SIG-M5 (cell line): ENCODE measurements at regions not wholly inside any gene's neighbourhood (a gene's known extent, or its start where the extent isn't known, plus 50 kb on each side); places are given as distances from the start of the nearest gene placed in this dataset.

Experiments used
- DNase-seq: peaks from one replicate; lab custom pipeline; 2025; lab: John Stamatoyannopoulos, UW

DNA sequence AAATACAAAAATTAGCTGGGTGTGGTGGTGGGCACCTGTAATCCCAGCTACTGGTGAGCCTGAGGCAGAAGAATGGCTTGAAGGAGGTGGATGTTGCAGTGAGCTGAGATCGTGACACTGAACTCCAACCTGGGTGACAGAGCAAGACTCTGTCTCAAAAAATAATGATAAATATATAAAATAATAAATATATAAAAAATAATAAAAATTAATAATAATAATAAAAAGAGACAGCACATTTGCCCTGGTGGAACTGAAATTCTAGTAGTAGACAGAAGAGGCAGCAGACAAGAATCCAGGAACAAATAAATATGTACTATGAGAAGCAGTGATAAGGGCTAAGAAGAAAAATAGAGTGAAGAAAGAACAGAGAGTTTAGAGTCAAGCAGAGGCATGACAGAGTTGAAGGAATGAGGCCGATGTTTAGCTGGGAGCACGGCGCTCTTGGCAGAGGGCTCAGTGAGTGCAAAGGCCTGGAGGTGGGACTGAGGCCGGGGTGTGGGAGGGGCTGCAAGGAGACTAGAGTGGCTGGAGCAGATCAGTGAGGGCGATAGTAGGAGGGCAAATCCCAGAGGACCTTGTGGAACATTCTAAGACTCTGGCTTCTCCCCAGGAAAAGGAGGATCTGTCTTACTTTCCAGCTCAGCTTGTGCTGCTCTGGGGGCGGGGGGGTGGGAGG lies 410.3 kb downstream of the MN1 start:
- no peak for DNase-seq

DNA sequence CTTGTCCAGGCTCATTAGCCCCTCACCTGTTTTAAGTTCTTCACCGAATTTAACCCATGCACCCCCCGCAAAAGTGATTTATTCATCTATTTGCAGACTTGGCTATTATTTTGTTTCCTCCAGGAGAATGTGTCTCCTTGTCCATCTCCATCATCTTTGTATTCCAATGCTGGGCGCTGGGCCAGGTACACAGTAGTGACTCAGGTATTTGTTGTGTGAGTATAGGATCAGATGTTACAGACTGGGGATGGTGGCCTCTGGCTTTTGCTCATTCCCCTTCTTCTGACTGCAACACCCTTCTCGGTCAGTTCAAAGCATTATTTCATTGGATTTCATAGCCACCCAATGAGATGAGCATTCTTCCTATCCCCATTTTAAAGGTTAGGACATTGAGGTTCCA lies 408.2 kb downstream of the MN1 start:
- no peak for DNase-seq

DNA sequence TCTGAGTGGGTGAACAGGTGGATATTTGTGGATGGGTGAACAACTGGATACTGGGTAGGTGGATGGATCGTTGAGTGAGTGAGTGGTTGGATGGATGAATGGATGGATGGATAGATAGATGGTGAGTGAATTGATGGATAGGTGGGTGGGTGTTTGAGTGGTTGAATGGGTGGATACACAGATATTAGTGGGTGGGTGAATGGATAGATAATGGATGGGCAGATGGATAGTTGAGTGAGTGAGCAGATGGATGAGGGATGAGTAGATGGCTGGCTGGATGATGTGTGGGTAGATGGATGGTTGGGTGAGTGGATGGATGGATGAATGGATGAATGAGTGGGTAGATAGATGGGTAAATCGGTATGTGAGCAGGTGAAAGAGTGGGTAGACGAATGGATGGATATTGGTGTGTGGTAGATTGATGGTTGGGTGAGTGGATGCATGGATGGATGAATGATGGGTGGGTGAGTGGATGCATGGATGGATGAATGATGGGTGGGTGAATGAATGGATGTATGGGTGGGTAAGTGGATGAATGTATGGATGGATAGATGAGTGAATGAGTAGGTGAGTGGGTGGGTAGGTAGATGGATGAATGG lies 406.7 kb downstream of the MN1 start:
- DNase-seq, result no peak

DNA sequence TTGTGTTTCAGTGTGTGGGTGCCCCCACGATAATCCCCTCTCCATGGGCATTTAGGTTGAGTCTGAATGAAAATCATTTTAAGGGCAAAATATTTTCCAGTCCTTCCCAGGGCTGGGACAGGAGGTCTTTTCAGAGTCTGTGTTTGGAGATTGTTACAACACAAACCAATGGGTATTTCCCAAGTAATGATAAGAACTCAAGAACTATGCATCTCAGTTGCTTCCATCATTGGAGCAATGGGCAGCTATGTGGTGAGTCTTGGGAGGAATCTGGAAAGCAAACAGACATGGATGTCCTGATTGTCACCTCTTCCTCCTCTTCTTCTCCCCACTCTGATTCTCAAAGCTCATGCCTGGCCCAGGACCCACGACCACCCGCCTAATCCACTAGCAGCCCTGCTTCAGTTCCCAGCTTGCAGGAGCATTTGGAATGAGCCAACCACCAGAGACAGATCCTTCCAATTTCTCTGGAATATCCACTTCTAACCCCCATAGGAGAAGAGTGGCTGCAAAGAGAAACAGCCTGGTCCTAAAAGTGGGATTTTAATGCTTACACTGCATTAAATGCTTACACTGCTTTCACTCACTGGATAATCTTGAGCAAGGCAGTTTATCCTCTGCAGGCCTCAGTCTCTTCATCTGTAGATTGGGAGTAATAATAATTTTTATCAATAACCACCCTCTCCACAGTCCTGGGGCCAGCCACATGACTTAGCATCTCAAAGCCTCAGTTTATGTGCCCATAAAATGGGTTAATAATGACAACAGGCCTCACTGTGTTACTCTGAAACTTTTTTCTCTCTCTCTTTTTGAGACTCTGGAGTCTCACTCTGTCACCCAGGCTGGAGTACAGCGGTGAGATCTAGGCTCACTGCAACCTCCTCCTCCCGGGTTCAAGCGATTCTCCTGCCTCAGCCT lies 404.3 kb downstream of the MN1 start:
- no peak for DNase-seq

DNA sequence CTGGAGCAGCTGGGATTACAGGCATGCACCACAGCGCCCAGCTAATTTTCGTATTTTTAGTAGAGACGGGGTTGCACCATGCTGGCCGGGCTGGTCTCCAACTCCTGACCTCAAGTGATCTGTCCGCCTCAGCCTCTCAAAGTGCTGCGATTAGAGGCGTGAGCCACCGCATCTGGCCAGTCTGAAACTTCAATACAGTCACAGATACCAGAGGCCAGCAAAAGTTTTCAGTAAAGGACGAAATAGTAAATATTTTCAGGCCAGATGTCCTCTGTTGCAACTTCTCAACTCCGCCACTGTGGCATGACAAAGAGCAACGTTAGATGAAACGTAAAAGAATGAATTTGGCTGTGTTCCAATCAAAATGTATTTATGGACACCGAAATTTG lies 403.6 kb downstream of the MN1 start:
- no peak for DNase-seq

DNA sequence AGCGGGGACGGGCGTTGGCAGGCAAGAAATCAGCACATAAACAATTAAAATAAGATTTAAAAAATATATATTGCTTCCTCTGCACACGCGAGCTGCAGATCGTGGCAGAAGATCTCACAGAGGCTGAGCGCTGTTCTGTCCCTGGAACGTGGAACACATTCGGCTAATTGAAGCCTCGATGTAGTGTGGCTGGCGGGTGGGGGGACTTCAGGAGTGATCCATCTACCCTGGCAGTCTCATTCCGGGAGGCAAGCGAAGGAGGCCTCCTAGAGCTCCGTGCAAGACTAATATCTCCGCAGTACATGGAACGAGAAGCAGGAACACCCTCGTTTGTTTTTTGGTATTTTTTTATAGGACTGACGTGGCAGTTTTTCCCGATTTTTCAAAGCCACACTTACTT lies 402.4 kb downstream of the MN1 start:
- DNase-seq, result no peak

DNA sequence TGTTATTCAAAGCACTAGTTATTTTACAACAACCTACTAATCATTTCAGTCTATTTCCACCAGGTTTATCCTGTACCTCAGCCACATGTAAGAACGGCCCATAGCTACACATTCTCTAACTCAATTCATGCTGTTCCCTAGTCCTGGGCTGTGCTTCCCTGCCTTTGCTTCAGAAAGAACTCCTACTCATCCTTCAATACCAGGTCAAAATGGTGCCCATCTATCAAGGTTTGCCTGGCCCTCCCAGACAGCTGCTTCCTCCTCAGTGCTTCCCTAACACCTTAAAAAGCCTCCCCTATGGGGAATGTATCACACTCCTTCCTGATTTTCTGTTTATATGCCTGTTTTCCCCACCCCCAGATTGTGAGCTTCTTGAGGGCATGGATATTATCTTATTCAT lies 400.7 kb downstream of the MN1 start:
- DNase-seq, result no peak

DNA sequence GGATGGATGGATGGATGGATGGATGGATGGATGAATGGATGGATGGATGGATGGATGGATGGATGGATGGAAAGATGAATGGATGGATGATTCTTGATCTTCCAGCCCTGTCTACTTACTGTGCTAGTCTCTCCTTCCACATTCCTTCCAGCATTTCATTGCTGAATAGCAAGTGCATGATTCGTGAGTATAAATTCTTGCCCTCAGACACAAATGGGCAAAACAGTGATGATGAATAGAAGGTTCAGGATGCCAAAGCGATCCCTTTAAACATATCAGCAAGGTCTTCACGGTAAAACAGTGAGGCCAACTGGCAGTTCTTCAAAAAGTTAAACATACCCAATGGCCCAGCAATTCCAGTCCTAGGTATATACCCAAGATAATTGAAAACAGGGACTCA lies 400.2 kb downstream of the MN1 start:
- no peak for DNase-seq

DNA sequence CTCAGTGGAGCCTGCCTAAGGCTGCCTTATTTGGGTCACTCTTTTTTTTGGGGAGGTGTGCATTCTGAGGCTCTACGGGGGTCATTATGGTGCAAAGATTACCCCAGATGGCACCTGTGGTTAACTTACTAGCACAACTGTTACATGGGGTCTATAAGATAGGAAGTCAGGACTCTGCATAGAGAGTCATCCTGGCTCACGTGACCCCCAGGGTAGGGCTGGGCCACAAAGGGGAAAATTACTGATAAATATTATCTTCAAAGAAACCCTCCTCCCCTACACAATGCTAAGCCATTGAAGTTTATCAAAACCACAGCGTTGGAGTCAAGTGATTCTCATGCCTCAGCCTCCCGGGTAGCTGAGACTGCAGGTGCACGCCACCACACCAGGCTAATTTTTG lies 397.1 kb downstream of the MN1 start:
- no peak for DNase-seq

DNA sequence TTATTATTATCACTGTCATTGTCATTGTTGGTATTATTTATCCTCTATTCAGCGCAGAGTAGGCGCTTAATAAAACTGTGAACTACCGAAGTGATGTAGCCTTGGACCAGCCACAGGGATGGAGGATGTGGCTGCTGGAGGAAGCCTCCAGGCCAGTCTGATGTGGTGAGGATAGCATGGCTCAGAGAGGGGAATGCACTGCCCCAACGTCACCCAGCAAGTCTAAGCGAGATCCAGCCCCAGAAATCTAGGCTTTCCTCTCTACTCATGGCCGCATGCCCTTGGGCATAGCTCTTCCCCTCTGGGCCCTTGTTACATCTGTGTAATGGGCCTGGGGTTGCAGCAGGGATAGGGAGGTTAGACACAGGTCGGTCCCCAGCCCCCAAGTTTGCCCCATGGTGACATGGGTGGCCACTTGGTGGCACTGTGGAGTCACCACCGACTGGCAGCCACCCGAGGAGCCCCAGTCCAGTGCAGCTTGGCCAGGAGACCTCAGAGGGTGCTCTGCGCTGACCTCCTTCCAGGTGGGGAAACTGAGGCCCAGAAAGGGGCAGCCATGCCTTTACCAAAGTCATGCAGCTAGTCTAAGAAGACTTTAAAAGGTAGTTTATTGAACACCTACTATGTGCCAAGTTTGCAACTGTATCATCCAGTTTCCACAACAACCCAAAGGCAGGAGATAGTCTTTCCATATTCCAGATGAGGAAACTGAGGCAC lies 395.7 kb downstream of the MN1 start:
- DNase-seq, result no peak

DNA sequence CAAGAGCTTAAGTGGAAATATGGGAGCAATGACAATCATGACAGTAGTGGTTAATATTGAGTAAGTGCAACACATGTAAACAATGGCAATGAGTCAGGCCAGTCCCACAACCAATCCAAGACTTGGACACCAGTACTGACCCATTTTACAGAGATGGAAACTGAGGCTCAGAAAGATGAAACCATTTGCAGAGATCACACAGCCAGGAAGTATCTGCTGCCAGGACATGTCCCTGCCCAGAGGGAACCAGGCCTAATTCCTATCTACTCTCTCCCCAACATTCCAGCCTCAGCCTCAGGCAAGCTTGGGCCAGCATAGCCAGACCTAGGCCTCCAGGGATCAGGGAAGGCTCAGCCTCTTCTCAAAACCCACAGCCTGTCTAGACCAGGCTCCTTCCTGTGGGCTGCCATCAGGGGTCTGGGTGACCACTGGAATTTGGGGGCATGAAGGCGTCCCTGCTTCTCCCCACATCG lies 395.1 kb downstream of the MN1 start:
- DNase-seq, result no peak

DNA sequence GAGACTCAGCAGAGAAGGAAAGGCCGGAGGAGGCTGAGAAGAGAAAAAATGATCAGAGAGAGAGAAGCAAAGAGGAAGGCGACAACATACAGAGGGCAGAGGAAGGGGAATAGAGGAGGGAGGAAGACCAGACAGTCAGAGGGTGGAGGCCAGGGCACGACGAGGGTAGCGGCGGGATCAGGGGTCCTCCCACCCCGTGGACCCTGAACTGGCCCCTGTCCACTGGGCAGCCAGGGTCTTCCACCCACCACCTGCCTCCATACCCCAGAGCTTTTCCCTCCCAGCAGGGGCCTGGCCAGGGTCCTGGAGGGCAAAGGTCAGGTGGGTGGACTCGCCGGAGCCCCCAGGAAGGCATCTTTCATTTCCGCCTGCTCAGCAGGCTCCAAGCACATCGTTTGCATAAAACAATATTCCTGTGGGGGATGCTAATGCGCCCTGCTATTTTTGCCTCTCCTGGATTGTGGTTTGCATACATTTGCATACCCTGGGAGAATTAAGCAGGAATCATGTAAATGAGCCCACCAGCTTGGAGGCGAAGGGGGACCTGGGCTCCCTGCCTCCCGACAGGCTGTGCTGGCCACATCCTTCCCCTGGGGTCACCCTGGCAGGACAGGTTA lies 394.1 kb downstream of the MN1 start:
- no peak for DNase-seq

DNA sequence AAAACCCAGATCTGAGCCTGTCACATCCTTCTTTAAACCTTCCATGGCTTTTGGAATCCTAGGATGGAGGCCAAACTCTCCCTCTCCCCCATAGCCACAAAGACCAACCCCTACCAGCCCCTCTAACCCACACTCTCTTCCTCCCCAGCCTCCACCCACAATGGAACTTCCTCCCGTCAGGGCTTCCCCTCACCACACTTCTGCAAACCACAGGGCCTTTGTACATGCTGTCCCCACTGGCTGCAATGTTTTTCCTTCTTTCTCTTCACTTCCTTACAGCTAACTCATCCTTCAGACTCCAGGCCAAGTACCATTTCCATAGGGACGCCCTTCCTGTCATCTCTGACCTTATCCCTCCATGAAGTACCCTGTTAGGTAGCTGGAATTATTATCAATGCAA lies 393.5 kb downstream of the MN1 start:
- no peak for DNase-seq

DNA sequence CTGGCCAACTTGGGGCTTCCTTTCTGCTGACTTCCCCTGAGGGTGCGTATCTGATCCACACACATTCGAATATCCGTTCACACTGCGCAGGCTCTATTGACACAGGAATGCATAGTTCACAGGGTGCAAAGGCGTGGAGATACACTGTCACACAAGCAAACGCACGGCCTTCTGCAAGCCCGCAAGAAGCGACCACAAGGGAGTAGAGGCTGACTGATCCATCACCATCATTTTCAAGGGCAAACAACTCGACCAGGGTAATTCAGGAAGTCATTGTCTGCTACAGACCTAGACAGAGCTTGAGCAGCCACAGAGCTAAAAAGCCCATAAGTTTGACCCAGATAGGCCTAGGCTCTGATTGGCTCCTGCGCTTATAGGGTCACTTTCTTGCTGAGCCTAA lies 392.3 kb downstream of the MN1 start:
- DNase-seq, result no peak

DNA sequence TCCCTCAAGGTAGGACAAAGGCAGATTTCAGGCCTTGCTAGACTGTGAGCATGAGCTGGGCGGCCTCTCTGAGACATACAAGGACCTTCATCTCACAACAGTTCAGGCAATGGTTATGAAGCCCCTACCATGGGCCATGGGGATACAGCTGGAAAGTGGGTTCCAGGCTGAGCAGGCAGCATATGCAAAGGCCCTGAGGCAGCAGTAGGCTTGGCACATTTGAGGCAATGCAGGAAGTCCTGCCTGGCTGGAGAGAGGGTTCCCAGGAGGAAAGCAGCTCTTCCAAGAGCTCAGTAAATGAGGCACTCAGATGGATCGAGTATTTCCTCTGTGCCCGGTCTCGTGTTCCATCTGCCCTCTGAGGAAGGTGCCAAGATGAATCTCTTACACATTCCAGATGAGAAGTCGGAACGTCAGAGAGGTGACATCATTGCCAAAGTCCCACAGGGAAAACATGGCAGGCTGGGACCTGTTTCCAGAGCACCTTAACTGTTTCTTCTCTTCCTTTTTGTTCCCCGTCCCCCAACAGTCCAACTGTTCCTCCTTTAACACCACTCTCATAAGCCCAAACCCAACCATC lies 388.6 kb downstream of the MN1 start:
- no peak for DNase-seq

DNA sequence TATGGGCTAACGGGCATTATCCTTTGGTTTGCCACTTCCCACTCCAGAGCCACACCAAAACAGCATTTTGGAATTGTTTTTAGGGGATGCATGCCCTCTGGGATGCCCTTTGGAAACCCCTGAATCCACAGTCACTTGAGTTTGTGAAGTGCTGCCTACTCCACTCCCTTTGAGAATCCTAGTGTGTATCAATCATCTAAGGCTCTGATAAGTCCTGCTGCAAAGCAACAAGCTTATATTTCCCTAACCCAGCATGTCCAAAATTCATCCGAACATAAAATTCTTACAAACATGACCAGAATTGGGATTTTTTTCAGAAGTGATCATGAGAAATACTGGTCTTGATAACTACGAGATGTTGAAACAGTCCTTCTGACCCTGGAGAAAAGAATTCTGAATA lies 387.9 kb downstream of the MN1 start:
- DNase-seq, result no peak

DNA sequence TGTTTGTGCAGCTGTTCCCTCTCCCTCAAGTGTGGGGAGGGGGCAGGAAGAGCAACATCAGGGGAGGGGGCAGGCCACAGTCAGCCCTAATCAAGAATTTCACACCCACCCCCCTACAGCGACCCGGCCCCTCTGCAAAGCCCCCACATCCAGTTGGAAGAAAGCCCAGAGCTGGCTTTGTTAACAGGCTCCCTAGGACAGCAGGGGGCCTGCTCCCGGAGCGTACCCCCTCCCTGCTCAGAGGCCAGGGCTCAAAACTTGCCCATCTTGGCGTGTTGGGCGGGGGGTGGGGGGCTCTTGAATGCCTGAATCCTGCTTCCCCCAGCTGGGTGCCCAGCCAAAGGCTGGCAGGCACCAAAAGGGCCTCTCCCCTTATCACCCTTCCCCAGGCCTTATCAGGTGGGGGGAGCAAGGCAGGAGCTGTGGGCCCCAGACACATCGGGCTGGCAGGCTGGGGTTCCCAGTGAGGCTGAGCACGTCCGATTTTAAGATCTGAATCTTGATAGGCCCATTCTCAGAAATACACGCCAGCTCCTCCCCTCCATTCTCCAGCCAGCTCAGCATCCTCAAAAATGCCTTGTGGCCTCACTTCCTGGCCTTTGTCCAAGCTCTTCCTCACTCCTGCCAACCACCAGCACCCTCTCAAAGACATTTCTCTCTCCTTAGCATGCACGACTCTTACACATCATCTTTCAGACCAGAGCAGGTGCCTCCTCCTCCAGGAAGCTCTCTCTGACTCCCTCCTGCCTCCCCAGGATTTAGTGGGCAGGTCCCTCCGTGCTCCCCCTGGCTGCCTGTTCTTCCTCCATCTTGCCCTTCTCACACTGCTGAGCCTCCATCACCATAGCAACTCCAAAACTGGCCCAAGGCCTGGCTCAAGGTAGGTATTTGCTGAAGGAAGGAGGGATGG lies 384.8 kb downstream of the MN1 start:
- DNase-seq, result no peak

DNA sequence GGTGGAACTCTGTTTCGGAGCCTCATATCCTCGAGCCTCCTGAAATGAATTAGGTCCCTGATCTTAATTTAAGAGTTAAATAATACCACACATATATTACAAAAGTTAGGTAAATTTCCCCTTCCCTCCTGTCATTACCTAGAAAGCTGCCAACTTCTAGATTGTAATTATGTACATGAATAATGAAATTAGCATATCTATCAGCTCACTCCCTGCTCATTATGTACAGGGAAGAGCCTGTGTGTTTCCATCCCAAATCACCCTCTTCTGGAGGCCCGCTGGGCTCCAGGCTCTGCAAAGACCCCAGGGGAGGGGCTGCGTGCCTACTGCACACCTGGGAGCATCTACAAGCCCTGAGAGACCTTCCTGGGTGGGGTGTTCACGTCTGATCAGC lies 384.1 kb downstream of the MN1 start:
- no peak for DNase-seq

DNA sequence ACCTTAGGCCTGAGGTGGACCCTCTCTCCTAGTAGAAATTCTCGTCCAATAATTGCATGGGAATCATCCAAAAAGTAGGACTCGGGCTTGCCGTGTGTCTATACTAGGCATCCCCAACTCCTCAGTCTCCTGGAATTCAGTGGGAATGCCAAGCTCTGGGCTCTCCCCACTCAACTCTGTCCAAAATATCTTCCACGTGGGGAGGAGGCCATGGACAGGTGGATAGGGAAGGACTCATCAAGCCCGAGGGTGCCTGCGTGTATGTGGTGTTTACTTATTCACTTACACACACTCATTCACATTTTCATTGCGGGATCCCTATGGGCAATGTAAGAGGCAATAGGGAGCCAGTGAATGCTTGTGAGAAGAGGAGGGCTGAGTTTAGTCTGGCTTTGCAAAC lies 383.3 kb downstream of the MN1 start:
- no peak for DNase-seq

DNA sequence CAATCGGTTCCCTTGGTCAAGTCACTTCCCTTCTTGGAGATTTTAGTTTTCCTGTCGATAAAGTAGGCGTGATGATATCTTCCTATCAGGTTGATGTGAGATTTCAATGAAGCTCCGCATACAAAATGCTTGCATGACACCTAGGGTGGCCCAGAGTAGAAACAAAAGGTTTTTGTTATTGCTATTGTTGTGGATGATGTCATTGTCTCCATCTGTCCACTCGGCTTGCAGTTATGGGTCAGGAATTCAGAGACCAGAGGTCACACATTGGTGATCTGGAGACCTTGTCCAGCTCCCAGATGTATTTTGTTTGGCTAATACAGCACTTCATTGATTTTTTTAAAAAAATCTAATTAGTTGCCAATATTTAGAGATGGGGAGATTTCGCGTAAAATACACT lies 382.1 kb downstream of the MN1 start:
- DNase-seq, result no peak
